H1 (cell line): ENCODE measurements at regions not wholly inside any gene's neighbourhood (a gene's known extent, or its start where the extent isn't known, plus 50 kb on each side); places are given as distances from the start of the nearest gene placed in this dataset.

Experiments
- CREB1 ChIP-seq: IDR thresholded peaks from 2 replicates; pipeline ENCODE4 v1.6.1; 2012; ENCODE audit warnings: inconsistent platforms
- EZH2 ChIP-seq: fragments of 200-600 bp; sonication (generic); IDR thresholded peaks from 2 replicates; pipeline ENCODE4 v1.7.1; 2012; ENCODE audit warnings: low read depth, mild to moderate bottlenecking, moderate library complexity, low read length, inconsistent platforms; ENCODE audit not compliant: severe bottlenecking
- KDM1A ChIP-seq: fragments of 200-600, 300-600 bp; sonication (generic); IDR thresholded peaks from 2 replicates; pipeline ENCODE4 v1.7.1; 2016; ENCODE audit warnings: mild to moderate bottlenecking, low read length, borderline replicate concordance
- POLR2AphosphoS5 ChIP-seq: IDR thresholded peaks from 2 replicates; pipeline ENCODE4 v1.6.1; 2011; ENCODE audit warnings: low read depth, low read length
- TF ChIP-seq, protein P1 (sequence below), 3 experiments: IDR thresholded peaks; 1 replicate in 2 of 3; 2 replicates in 1 of 3; pipeline versions ENCODE4 v1.5.1 to v1.6.1; 2011; ENCODE audit warnings: low read length in 3 of 3, mild to moderate bottlenecking in 3 of 3, inconsistent platforms in 2 of 3, low read depth in 1 of 3, moderate library complexity in 1 of 3; ENCODE audit not compliant: insufficient read depth in 1 of 3; ENCODE audit errors: control extremely low read depth in 1 of 3

DNA sequence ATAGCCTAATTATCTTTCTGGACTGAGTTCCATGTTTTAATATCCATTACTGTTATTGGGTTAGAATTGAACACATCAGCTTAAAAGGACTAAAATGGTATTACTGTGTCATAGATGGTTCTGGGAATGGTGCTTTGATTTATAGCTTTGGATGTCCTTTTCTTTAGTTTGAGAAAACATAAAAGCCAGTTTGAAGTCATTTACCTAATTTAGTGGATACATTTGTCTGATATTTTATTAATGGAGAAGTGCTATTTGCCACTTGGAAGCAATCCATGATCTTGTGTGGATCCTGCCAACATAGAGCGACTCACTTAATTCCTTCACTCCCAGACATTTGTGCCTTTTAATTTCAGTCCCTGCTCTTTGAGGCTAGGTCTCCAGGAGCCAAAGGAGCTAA, 212.4 kb upstream of the PACRGL start:
- TF ChIP-seq EZH2: no peak
- TF ChIP-seq, protein P1, sequence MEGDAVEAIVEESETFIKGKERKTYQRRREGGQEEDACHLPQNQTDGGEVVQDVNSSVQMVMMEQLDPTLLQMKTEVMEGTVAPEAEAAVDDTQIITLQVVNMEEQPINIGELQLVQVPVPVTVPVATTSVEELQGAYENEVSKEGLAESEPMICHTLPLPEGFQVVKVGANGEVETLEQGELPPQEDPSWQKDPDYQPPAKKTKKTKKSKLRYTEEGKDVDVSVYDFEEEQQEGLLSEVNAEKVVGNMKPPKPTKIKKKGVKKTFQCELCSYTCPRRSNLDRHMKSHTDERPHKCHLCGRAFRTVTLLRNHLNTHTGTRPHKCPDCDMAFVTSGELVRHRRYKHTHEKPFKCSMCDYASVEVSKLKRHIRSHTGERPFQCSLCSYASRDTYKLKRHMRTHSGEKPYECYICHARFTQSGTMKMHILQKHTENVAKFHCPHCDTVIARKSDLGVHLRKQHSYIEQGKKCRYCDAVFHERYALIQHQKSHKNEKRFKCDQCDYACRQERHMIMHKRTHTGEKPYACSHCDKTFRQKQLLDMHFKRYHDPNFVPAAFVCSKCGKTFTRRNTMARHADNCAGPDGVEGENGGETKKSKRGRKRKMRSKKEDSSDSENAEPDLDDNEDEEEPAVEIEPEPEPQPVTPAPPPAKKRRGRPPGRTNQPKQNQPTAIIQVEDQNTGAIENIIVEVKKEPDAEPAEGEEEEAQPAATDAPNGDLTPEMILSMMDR (IDR thresholded peaks at IDR 0.05; ENCODE audit: control extremely low read depth in 1 of 3, insufficient read depth in 1 of 3, low read depth in 1 of 3, low read length in 3 of 3): no peak
- TF ChIP-seq POLR2AphosphoS5: no peak
- TF ChIP-seq CREB1: no peak
- TF ChIP-seq KDM1A: no peak
